Osteoblast (primary cell): ENCODE measurements at regions not wholly inside any gene's neighbourhood (a gene's known extent, or its start where the extent isn't known, plus 50 kb on each side); places are given as distances from the start of the nearest gene placed in this dataset.

Source experiments
- DNase-seq: peaks from one replicate; pipeline ENCODE4 v3.0.0; 2011; ENCODE audit warnings: low spot score, mixed read lengths; ENCODE audit not compliant: insufficient read length; ENCODE audit errors: missing footprints
- H2AFZ ChIP-seq: 2 replicates; pipeline ENCODE4 v1.6.0; 2011; ENCODE audit warnings: mild to moderate bottlenecking, low read length
- H3K27ac ChIP-seq: 2 replicates; pipeline ENCODE4 v1.5.1; 2011; ENCODE audit warnings: mild to moderate bottlenecking, low read depth, low read length, moderate library complexity
- H3K27me3 ChIP-seq: 2 replicates; pipeline ENCODE4 v1.6.0; 2012; ENCODE audit warnings: mild to moderate bottlenecking, control low read depth, inconsistent platforms, low read length, moderate library complexity; ENCODE audit not compliant: insufficient read depth
- H3K36me3 ChIP-seq: 2 replicates; pipeline ENCODE4 v1.5.1; 2011; ENCODE audit warnings: mild to moderate bottlenecking, low read length, control low read depth, moderate library complexity; ENCODE audit not compliant: insufficient read depth
- H3K4me1 ChIP-seq: 2 replicates; pipeline ENCODE4 v1.5.1; 2011; ENCODE audit warnings: mild to moderate bottlenecking, low read length, control low read depth, moderate library complexity; ENCODE audit not compliant: insufficient read depth
- H3K4me2 ChIP-seq: 2 replicates; pipeline ENCODE4 v1.6.0; 2011; ENCODE audit warnings: mild to moderate bottlenecking, low read length; ENCODE audit not compliant: insufficient read depth
- H3K4me3 ChIP-seq: fragments of 200-600 bp; sonication (generic); 3 replicates; pipeline ENCODE4 v1.5.1; 2012; ENCODE audit warnings: mild to moderate bottlenecking, low read length, inconsistent platforms; ENCODE audit not compliant: insufficient read depth
- H3K79me2 ChIP-seq: 2 replicates; pipeline ENCODE4 v1.6.0; 2012; ENCODE audit warnings: mild to moderate bottlenecking, low read length, control low read depth, inconsistent platforms; ENCODE audit not compliant: insufficient read depth
- H3K9me3 ChIP-seq: 2 replicates; pipeline ENCODE4 v1.5.1; 2011; ENCODE audit warnings: low read depth, low read length, control low read depth
- H4K20me1 ChIP-seq: 2 replicates; pipeline ENCODE4 v1.6.0; 2012; ENCODE audit warnings: mild to moderate bottlenecking, low read length, control low read depth; ENCODE audit not compliant: insufficient read depth
- TF ChIP-seq, protein P1 (sequence below): IDR thresholded peaks from 2 replicates; pipeline ENCODE4 v1.5.1; 2011; ENCODE audit warnings: mild to moderate bottlenecking, low read depth, low read length, moderate library complexity; ENCODE audit errors: extremely low read depth

GRCh38 chr6:156166093-156166492 lies 611.1 kb upstream of the ARID1B start:
- TF ChIP-seq, protein P1, sequence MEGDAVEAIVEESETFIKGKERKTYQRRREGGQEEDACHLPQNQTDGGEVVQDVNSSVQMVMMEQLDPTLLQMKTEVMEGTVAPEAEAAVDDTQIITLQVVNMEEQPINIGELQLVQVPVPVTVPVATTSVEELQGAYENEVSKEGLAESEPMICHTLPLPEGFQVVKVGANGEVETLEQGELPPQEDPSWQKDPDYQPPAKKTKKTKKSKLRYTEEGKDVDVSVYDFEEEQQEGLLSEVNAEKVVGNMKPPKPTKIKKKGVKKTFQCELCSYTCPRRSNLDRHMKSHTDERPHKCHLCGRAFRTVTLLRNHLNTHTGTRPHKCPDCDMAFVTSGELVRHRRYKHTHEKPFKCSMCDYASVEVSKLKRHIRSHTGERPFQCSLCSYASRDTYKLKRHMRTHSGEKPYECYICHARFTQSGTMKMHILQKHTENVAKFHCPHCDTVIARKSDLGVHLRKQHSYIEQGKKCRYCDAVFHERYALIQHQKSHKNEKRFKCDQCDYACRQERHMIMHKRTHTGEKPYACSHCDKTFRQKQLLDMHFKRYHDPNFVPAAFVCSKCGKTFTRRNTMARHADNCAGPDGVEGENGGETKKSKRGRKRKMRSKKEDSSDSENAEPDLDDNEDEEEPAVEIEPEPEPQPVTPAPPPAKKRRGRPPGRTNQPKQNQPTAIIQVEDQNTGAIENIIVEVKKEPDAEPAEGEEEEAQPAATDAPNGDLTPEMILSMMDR, result no peak

GRCh38 chr6:156164701-156165452 lies 612.3 kb upstream of the ARID1B start:
- no peaks in the 10 kb centered on the region for H3K9me3 ChIP-seq
- TF ChIP-seq, protein P1, result no peak
- no peak overlapping the region for H3K27ac ChIP-seq
- DNase-seq, result no peak
- H3K27me3 ChIP-seq, result no peaks in the 10 kb centered on the region
- no peak overlapping the region for H3K4me3 ChIP-seq
- no peak overlapping the region for H3K4me2 ChIP-seq
- H3K36me3 ChIP-seq, result no peaks in the 10 kb centered on the region
- H3K4me1 ChIP-seq, result no peaks in the 10 kb centered on the region
- H4K20me1 ChIP-seq, result no peaks in the 10 kb centered on the region
- no peak overlapping the region for H2AFZ ChIP-seq
- no peaks in the 10 kb centered on the region for H3K79me2 ChIP-seq

More at GRCh38 chr6:156166093-156166492, 611.1 kb upstream of the ARID1B start:
- Histone ChIP-seq H3K4me3 (no peak overlapping the region), H3K9me3 (no peaks in the 10 kb centered on the region), H3K27ac (no peak overlapping the region), H2AFZ (no peak overlapping the region), H3K27me3 (no peaks in the 10 kb centered on the region), H3K4me1 (no peaks in the 10 kb centered on the region), H4K20me1 (no peaks in the 10 kb centered on the region), H3K4me2 (no peak overlapping the region), H3K36me3 (no peaks in the 10 kb centered on the region), H3K79me2 (no peaks in the 10 kb centered on the region)
- DNase-seq, result no peak

DNA sequence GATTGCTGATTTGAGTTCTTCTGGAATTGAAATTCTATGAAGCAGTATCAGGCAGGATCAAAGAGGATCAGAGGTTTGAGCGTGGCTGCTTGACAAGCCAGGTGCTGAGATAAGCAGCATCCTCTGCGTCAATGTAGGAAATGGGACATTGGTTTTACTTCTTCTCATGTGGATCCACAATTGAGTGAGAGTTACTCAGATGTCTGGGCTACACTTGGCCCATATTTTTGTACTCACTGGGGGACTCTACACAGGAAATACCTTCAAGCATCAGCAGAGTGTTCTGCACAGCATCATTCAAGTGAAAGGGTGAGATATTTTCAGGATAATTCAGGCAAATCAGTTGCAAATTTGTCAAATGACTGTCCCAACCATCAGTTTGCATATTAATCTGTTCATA lies 613.9 kb upstream of the ARID1B start:
- Histone ChIP-seq H3K36me3 (no peaks in the 10 kb centered on the region), H3K27me3 (no peaks in the 10 kb centered on the region), H3K27ac (no peak overlapping the region), H3K79me2 (no peaks in the 10 kb centered on the region), H3K9me3 (no peaks in the 10 kb centered on the region), H3K4me1 (no peaks in the 10 kb centered on the region), H4K20me1 (no peaks in the 10 kb centered on the region), H3K4me3 (no peak overlapping the region), H2AFZ (no peak overlapping the region), H3K4me2 (no peak overlapping the region)
- DNase-seq, result no peak
- TF ChIP-seq, protein P1, result no peak

DNA sequence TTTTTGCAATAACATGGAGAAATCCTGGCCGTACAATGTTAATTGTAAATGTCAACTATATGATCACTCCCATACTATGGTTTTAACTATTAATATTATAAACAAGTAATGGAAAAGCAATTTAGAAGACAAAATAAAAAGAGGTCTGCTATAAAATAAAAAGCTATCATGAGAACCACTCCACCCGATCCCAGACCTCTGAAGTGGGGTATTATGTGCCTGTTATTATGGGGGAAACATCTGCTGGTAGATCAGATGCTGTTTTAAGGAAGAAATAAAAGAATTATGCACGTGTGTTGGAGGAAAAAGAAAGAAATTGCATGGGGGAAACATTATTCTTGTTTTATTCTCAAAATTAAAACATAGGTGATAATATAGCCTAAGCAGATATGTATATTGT lies 615.7 kb upstream of the ARID1B start:
- Histone ChIP-seq H3K27me3 (no peaks in the 10 kb centered on the region), H3K79me2 (no peaks in the 10 kb centered on the region), H3K4me2 (no peak overlapping the region), H3K27ac (no peak overlapping the region), H3K36me3 (no peaks in the 10 kb centered on the region), H3K4me1 (no peaks in the 10 kb centered on the region), H4K20me1 (no peaks in the 10 kb centered on the region), H3K4me3 (no peak overlapping the region), H3K9me3 (no peaks in the 10 kb centered on the region), H2AFZ (no peak overlapping the region)
- no peak for DNase-seq
- TF ChIP-seq, protein P1, result no peak
